HG02610 (cell line): ENCODE measurements at regions not wholly inside any gene's neighbourhood (a gene's known extent, or its start where the extent isn't known, plus 50 kb on each side); places are given as distances from the start of the nearest gene placed in this dataset.
"Not testable (repeated sequence)": the region's sequence is repeated elsewhere in the genome, so short reads cannot be mapped to it uniquely, and the experiment has no call there.

Experiments
- ATAC-seq: cut with Tn5 transposase; IDR thresholded peaks from one replicate; pipeline ENCODE4 v1.9.1; 2021; ENCODE audit warnings: mild to moderate bottlenecking, moderate library complexity; ENCODE audit not compliant: unreplicated experiment

- no peak for ATAC-seq
Measured at GRCh38 chr16:87133966-87134627, 183.1 kb downstream of the C16orf95 start.

GRCh38 chr16:87134628-87134995, 182.6 kb downstream of the C16orf95 start:
- no peak for ATAC-seq

DNA sequence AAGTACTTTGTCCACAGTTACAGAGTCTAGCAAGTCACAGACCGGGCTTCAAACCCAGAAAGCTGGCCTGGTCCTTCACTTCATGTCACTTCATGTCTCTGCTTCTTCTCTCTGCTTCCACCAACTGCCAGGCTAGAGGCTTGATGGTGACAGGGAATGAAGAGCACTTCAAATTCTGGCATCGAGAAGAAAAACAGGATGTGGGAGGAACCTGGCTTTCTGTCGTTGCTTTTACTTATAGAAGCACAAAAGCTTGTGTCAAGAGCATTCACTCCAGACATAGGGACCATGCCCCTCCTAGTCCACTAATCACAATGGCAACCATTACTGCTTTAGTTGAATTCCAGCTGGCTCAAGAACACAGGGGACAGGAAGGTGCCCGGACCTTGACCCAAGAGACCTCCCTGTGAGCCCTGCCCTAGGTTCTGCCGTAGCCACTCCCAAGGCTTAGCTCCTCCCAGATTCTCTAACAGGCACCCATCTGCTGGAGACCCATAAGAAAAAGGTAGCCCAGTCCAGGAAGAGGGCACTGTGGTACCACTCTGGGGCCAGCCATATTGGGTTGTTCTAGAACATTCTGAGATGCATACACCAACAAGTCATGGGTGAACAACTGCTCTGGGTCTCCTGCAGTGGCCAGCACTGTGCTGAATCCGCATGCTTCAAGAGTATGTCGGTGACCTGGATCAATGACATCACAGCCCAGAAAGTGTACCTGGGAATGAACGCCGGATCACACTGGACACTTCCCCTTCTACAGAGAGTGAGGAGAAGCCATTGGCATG, 181.8 kb downstream of the C16orf95 start:
- ATAC-seq, result no peak

- no peak for ATAC-seq
Measured at GRCh38 chr16:87138316-87138715, 178.9 kb downstream of the C16orf95 start.

- no peak for ATAC-seq
Measured at GRCh38 chr16:87138738-87139267, 178.4 kb downstream of the C16orf95 start.

DNA sequence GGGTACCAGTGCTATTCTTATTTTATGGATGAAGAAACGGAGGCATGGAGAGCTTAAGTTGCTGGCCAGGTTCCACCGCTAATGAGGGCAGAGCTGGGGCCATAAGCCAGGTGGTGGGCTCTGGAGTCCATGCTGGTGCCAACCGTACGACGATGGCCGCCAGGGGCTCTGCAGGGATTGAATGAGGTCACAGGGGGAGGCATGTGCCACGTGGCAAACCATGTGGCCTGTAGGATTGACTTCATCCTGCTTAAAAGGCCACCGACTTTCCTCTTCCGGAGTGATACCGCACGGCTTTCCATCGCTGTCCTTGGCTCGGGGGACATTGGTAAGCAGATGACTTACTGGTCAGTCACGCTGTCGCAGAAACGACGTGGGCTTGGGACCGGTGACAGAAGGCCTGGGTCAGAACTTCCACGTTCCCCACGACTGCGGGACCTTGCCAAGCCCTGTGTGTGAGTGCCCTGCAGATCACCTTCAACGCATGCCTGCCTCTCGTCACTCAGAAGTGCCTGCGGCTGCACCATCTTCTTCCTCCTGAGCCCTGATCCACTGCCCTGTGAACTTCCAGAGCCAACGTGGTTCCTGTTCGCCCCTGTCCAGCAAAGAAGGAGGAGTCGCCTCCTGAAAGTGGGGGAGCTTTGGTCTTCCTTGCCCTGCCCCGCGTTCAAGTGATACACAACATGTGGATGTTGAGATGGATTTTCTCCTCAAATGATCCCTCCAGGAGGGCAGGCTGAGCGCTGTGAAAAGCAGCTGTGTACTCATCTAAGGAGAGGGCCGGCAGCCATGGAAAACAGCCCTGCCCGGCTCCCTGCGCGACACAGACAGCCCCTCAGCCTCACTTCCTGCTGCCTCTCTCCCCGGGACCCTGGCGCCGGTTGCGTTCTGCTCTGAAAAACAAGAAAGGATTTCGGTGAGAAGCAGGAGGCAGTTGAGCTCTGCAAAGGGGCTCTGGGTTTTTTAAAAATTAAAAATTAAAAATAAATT, 176.7 kb downstream of the C16orf95 start:
- ATAC-seq, result no peak

- ATAC-seq, result no peak
Measured at GRCh38 chr16:87141402-87141801, 175.8 kb downstream of the C16orf95 start.

DNA sequence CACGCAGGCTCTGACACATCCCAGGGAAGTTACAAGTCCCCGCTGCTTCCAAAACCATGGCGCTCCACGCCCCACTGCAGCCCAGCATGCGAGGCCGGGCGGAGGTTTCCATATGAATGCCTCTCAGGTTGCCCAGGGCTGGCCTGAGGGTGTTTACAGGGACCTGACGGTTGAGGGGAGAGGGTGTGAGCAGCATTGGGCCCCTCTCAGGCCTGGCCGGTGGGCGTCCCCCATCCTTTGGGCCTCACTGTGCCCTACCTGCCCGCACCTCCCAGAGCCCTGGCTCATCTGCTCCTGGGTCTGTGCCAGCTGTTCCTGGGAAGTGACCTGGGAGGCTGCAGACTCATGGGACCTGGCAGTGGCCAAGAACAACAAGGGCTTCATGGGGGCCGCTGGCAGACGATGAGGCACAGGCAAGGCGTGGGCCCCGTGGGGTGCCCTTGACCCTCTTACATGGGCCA, 173.5 kb downstream of the C16orf95 start:
- no peak for ATAC-seq

GRCh38 chr16:87144232-87144631, 173.0 kb downstream of the C16orf95 start:
- no peak for ATAC-seq

- ATAC-seq, result no peak
Measured at GRCh38 chr16:87145181-87146176, 171.7 kb downstream of the C16orf95 start.

DNA sequence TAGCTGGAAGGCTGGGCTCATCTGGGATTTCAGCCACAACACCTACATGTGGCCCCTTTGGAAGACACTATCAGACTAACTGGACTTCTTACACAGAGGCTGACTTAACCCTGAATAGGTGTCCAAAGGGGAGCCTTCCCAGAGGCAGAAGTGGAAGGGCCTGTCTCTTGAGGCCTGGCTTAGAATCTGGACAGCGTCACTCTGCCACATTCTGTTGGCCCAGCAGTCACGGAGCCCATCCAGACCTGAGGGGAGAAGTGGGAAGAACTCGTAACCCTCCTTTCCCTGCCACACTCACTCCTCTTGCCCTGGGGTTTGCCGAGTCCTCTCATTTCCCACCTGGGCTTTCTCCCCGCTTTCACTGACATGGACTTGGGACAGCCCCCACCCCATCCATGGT, 170.5 kb downstream of the C16orf95 start:
- no peak for ATAC-seq

DNA sequence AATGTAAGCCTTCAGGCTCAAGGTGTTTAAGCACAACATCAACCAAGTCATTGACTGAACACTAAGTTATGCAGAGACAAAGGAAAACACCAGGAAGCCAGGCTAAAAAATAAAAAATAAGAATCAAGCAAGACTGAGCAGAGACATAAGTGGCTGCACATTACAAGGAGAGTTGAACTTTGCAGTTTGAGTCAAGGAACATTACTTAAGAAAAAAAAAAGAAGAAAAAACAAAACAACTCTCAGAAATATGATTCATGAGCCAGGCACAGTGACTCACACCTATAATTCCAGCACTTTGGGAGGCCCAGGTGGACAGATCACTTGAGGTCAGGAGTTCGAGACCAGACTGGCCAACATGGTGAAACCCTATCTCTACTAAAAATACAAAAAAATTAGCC, 168.1 kb downstream of the C16orf95 start:
- no peak for ATAC-seq

DNA sequence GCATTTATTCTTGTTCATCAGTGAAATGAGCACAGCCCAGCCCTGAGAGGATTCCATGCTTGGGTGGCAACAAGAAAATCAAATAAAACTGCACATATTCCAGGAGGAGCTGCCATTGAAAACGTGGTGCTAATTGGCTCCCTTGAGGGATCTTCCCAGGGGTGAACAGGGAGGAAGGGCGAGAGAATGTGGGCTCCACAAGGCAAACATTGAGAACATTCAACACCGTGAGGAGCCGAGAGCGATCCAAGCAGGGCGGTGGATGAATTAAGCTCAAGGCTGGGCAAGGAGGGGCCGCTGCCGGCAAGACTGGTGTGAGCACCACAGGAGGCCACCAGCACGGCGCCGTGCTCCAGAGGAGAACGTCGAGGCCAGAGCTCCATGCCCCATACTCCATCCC, 166.9 kb downstream of the C16orf95 start:
- no peak for ATAC-seq

DNA sequence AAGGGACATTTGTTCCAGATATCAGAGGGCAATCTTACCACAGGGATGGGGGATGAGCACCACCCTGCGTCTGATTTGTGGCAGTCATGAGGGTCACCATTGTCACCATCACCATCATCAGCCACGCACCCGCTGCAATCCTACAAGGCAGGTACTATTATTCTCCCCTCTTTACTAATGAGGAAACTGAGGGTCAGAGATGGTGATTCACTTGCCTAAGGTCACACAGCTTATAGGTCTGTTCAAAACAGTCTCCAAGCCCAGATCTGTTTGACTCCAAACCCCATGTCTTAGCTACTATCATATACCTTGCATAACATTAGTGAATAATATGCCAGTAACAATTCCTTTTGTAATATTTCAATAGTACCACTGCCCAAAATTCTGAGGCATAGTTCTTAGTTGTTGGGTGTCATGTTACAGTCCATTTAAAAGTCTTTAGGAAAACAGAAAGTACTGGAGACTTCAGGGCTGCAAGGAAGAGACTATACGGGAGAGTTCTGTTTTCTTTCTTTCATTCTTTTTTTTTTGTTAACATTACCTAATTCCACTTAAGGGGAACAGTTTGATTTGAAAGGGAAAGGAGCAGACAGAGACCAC, 166.4 kb downstream of the C16orf95 start:
- ATAC-seq, result no peak

DNA sequence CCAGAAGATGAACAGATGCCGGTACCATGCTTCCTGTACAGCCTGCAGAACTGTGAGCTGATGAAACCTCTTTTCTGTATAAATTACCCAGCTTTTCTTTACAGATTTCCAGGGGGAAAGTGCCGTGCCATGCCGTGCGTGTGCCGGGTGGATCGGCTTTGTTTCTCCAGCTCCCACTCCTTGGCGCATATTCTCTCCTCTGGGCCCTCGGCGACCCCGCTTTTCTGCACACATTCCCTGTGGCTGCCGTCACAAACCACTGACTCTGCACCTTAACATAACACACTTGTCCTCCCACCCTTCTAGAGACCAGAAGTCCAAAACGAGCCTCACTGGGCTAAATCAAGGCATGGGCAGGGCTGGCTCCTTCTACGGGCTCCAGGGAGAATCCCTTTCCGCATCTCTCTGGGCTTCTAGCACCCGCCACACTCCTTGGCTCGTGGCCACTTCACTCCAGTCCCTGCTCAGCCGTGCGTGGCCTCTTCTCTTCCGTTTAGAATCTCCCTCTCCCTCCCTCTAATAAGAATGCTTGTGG, 164.9 kb downstream of the C16orf95 start:
- no peak for ATAC-seq

- no peak for ATAC-seq
Measured at GRCh38 chr16:87153326-87153725, 163.9 kb downstream of the C16orf95 start.

DNA sequence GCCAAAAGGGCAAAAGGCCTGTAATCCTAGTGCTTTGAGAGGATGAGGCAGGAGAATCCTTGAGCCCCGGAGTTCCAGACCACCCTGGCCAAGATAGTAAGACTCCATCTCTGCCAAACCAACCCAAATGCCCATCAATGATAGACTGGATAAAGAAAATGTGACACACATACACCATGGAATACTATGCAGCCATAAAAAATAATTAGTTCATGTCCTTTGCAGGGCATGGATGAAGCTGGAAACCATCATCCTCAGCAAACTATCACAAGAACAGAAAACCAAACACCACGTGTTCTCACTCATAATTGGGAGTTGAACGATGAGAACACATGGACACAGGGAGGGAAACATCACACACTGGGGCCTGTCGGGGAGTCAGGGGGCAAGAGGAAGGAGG, 161.9 kb downstream of the C16orf95 start:
- not testable (repeated sequence) for ATAC-seq

GRCh38 chr16:87156195-87156594, 161.0 kb downstream of the C16orf95 start:
- ATAC-seq, result no peak

DNA sequence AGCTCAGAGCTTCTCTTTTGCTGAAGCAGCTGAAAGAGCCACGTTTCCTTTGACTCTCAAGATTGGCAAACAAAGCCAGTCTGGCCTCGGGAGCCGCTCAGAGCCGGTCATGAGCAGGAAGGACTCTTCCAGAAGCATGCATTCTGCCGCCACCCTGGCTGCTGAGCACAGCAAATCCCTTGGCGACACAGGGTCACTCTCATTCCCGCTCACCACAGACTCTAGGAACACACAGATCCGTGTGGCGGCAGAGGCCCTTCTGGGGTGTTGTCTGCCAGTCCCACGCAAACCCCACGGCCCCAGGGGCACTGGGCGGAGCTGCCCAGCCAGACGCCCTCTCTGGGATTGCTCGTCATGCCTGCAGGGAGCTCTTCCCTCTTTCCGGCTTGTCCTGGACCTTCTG, 157.0 kb downstream of the C16orf95 start:
- ATAC-seq, result no peak
